Astrocyte (in vitro differentiated cells and primary cell): ENCODE measurements at regions not wholly inside any gene's neighbourhood (a gene's known extent, or its start where the extent isn't known, plus 50 kb on each side); places are given as distances from the start of the nearest gene placed in this dataset.
A peak's percentile ranks its signal among the peaks of the same experiment; 100 is the strongest.

Experiments used
- DNase-seq: peaks from one replicate; pipeline ENCODE4 v3.0.0-alpha.2; 2010; ENCODE audit warnings: low read depth
- FAIRE-seq: peaks from 2 replicates; lab custom pipeline; 2011; peaks lifted over from hg19 to GRCh38; lab: Jason Lieb, UNC
- H2AFZ ChIP-seq: 2 replicates; pipeline ENCODE4 v1.6.0; 2012; ENCODE audit warnings: low read depth, low read length, inconsistent platforms
- H3K27ac ChIP-seq: 2 replicates; pipeline ENCODE4 v1.5.1; 2011; ENCODE audit warnings: low read depth, low read length, inconsistent platforms
- H3K27me3 ChIP-seq: 2 replicates; pipeline ENCODE4 v1.6.0; 2011; ENCODE audit warnings: low read length, inconsistent platforms; ENCODE audit not compliant: insufficient read depth
- H3K36me3 ChIP-seq: 2 replicates; pipeline ENCODE4 v1.5.1; 2011; ENCODE audit warnings: low read length, inconsistent platforms; ENCODE audit not compliant: insufficient read depth
- H3K4me1 ChIP-seq: 2 replicates; pipeline ENCODE4 v1.5.1; 2011; ENCODE audit warnings: low read length, inconsistent platforms; ENCODE audit not compliant: insufficient read depth
- H3K4me2 ChIP-seq: 2 replicates; pipeline ENCODE4 v1.6.0; 2012; ENCODE audit warnings: low read length, inconsistent platforms
- H3K4me3 ChIP-seq: 2 replicates; pipeline ENCODE4 v1.5.1; 2011; ENCODE audit warnings: low read depth, mild to moderate bottlenecking, low read length, inconsistent platforms; ENCODE audit not compliant: insufficient read depth
- H3K79me2 ChIP-seq: 2 replicates; pipeline ENCODE4 v1.6.0; 2012; ENCODE audit warnings: mild to moderate bottlenecking, low read length, inconsistent platforms; ENCODE audit not compliant: insufficient read depth
- H3K9ac ChIP-seq: 2 replicates; pipeline ENCODE4 v1.6.0; 2012; ENCODE audit warnings: mild to moderate bottlenecking, low read length, inconsistent platforms
- H3K9me3 ChIP-seq: 2 replicates; pipeline ENCODE4 v1.5.1; 2012; ENCODE audit warnings: low read depth, mild to moderate bottlenecking, low read length, inconsistent platforms; ENCODE audit not compliant: insufficient read depth
- H4K20me1 ChIP-seq: 2 replicates; pipeline ENCODE4 v1.6.0; 2012; ENCODE audit warnings: low read length, inconsistent platforms; ENCODE audit not compliant: insufficient read depth
- H3K27ac Mint-ChIP-seq: one replicate; pipeline ENCODE4 v1.8.0; 2021; ENCODE audit warnings: mild to moderate bottlenecking, mixed read lengths; ENCODE audit not compliant: unreplicated experiment
- H3K27me3 Mint-ChIP-seq: one replicate; pipeline ENCODE4 v1.8.0; 2021; ENCODE audit warnings: low read depth, mixed read lengths; ENCODE audit not compliant: unreplicated experiment
- H3K36me3 Mint-ChIP-seq: one replicate; pipeline ENCODE4 v1.8.0; 2021; ENCODE audit warnings: low read depth, mixed read lengths; ENCODE audit not compliant: unreplicated experiment
- H3K4me1 Mint-ChIP-seq: one replicate; pipeline ENCODE4 v1.8.0; 2021; ENCODE audit warnings: low read depth, mixed read lengths; ENCODE audit not compliant: unreplicated experiment
- H3K4me3 Mint-ChIP-seq: one replicate; pipeline ENCODE4 v1.8.0; 2021; ENCODE audit warnings: mild to moderate bottlenecking, moderate library complexity, mixed read lengths; ENCODE audit not compliant: unreplicated experiment
- H3K9me3 Mint-ChIP-seq: one replicate; pipeline ENCODE4 v1.8.0; 2021; ENCODE audit warnings: mild to moderate bottlenecking, mixed read lengths; ENCODE audit not compliant: unreplicated experiment
- EZH2 ChIP-seq: IDR thresholded peaks from 2 replicates; pipeline ENCODE4 v1.6.1; 2012; ENCODE audit warnings: mild to moderate bottlenecking, low read length, inconsistent platforms; ENCODE audit not compliant: insufficient read depth
- TF ChIP-seq, protein P1 (sequence below): IDR thresholded peaks from 2 replicates; pipeline ENCODE4 v1.5.1; 2011; ENCODE audit warnings: low read depth, mild to moderate bottlenecking, inconsistent platforms, low read length, moderate library complexity; ENCODE audit not compliant: insufficient read depth

DNA sequence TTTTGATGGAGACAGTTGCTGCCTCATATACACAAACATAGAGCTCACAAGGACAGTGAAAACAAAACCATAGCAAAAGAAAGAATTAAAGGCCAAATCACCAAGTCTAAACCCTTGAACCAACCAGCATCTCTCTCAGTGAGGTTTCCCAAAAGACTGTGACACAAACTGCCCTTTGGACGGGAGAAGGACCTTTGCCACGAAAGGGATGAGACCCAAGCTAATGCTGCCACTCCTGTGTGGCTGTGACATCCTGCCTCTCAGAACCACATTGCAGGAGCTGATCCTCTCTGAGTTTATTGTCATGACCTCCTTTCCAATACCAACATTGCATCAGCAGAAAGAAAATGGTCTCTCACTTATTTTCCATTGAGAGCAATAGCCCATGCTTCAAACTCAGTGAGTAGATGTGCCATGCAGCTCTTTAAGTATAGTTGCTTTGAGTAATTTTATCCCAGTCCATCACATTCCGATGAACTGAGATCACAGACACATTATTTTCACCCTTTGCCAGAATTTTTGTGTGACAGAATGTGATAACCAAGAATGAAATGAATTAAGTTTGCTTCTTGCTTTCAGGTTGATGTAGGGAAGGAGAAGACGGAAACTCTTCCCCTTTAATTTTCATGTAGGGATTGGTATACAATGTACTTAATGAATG lies 133.5 kb upstream of the IRS2 start:
- Mint-ChIP-seq H3K36me3 (no peaks in the 10 kb centered on the region), H3K27me3 (peaks cover 6% of the 10 kb centered on the region), H3K9me3 (peaks cover 4% of the 10 kb centered on the region), H3K27ac (peak overlapping the region; percentile 51), H3K4me3 (no peak overlapping the region), H3K4me1 (peaks cover 9% of the 10 kb centered on the region)
- H3K4me1 ChIP-seq = peaks cover 8% of the 10 kb centered on the region
- no peak overlapping the region for H3K4me3 ChIP-seq
- peak; percentile 47 for DNase-seq
- peak; percentile 71 for FAIRE-seq
- H3K9ac ChIP-seq = no peak overlapping the region
- H3K4me2 ChIP-seq = no peak overlapping the region
- TF ChIP-seq EZH2 = no peak
- TF ChIP-seq, protein P1, sequence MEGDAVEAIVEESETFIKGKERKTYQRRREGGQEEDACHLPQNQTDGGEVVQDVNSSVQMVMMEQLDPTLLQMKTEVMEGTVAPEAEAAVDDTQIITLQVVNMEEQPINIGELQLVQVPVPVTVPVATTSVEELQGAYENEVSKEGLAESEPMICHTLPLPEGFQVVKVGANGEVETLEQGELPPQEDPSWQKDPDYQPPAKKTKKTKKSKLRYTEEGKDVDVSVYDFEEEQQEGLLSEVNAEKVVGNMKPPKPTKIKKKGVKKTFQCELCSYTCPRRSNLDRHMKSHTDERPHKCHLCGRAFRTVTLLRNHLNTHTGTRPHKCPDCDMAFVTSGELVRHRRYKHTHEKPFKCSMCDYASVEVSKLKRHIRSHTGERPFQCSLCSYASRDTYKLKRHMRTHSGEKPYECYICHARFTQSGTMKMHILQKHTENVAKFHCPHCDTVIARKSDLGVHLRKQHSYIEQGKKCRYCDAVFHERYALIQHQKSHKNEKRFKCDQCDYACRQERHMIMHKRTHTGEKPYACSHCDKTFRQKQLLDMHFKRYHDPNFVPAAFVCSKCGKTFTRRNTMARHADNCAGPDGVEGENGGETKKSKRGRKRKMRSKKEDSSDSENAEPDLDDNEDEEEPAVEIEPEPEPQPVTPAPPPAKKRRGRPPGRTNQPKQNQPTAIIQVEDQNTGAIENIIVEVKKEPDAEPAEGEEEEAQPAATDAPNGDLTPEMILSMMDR = no peak
- H3K27ac ChIP-seq = no peak overlapping the region
- H4K20me1 ChIP-seq = no peaks in the 10 kb centered on the region
- no peaks in the 10 kb centered on the region for H3K27me3 ChIP-seq
- no peaks in the 10 kb centered on the region for H3K9me3 ChIP-seq
- H2AFZ ChIP-seq = no peak overlapping the region
- H3K79me2 ChIP-seq = no peaks in the 10 kb centered on the region
- no peaks in the 10 kb centered on the region for H3K36me3 ChIP-seq

DNA sequence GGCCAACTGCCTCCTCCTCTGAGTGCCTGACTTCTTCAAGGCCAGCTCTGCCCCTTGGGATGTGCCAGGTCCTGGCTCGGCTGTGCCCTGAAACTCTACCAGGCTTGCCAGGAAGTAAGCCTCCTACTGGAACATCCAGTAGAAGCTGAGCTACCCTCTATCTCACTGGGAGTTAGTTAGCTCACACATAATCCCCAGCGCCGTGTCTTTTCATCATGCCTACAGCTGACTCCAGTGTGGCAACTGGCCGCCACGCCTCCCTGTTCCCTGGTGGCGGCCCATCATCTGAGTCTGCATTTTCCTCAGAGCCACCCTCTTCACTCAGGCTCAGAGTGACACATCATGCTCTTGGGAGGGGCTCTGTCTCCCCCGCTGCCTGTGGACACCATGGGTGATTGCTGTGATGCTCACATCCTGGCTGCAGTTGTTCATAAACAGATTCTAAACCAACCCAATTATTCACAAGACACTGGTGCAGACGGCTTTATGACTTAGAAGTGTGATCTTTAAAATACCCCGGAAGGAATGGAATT lies 131.9 kb upstream of the IRS2 start:
- Histone ChIP-seq H2AFZ (peak overlapping the region; percentile 28), H3K9ac (no peak overlapping the region)

DNA sequence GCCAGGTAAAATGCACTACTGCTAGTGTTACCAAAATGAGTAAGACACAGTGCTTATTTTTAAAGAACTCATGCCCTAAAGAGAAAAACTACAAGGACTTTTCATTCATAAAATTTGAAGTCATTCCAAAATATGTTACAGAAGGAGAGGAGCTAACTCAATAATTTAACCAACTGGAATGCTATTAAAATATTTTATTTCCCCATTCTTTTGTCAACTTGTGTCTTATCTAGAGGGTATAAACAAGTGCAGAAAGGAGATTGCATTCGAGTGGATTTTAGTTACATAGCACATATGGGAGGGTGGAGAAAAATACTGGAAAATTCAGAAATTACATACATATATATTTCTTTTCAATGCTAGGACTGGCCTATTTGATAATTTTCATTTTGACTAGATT lies 131.0 kb upstream of the IRS2 start:
- FAIRE-seq (no peak), DNase-seq (no peak)
- Mint-ChIP-seq H3K27ac (no peak overlapping the region), H3K9me3 (peaks cover 4% of the 10 kb centered on the region), H3K4me1 (peaks cover 9% of the 10 kb centered on the region), H3K36me3 (no peaks in the 10 kb centered on the region), H3K27me3 (peaks cover 6% of the 10 kb centered on the region), H3K4me3 (no peak overlapping the region)
- Histone ChIP-seq H3K27ac (no peak overlapping the region), H3K4me2 (no peak overlapping the region), H3K79me2 (no peaks in the 10 kb centered on the region), H3K9ac (no peak overlapping the region), H3K27me3 (no peaks in the 10 kb centered on the region), H2AFZ (no peak overlapping the region), H3K4me3 (no peak overlapping the region), H3K9me3 (no peaks in the 10 kb centered on the region), H3K4me1 (peaks cover 8% of the 10 kb centered on the region), H4K20me1 (no peaks in the 10 kb centered on the region), H3K36me3 (no peaks in the 10 kb centered on the region)
- no peak for TF ChIP-seq EZH2
- TF ChIP-seq, protein P1 = no peak

More for the DNA sequence above, 131.9 kb upstream of the IRS2 start:
- no peak overlapping the region for H3K4me3 Mint-ChIP-seq
- H3K27me3 Mint-ChIP-seq = peaks cover 6% of the 10 kb centered on the region
- no peaks in the 10 kb centered on the region for H3K36me3 Mint-ChIP-seq
- Histone ChIP-seq H4K20me1 (no peaks in the 10 kb centered on the region), H3K4me3 (no peak overlapping the region), H3K27me3 (no peaks in the 10 kb centered on the region), H3K4me1 (peaks cover 8% of the 10 kb centered on the region), H3K27ac (no peak overlapping the region), H3K4me2 (peak overlapping the region; percentile 12), H3K36me3 (no peaks in the 10 kb centered on the region), H3K9me3 (no peaks in the 10 kb centered on the region), H3K79me2 (no peaks in the 10 kb centered on the region)
- H3K27ac Mint-ChIP-seq = peak overlapping the region; percentile 59
- TF ChIP-seq EZH2 = no peak
- no peak for DNase-seq
- peaks cover 4% of the 10 kb centered on the region for H3K9me3 Mint-ChIP-seq
- FAIRE-seq = no peak
- peaks cover 9% of the 10 kb centered on the region for H3K4me1 Mint-ChIP-seq
